ENCODE measurements at regions not wholly inside any gene's neighbourhood (a gene's known extent, or its start where the extent isn't known, plus 50 kb on each side); places are given as distances from the start of the nearest gene placed in this dataset.

DNA sequence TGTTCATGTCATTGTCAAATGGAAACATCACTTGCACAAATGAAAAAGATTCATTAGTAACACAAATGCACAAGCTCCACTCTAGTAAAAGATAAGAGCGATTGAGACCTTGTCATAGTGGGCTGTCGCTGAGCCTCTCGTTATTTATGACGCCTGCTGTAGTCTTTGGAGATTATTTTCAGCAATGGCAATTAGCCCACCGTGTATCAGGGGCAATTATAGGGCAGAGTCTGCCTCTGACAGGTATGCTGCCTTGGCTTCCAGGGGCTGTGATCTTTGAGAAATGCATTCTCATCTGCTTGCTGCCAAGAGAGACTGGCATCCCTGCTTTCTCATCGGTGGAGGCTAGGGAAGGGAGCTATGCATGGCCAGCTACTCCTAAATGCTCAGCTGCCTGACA lies 426.8 kb upstream of the CLINT1 start:
- TF ChIP-seq, protein P1, sequence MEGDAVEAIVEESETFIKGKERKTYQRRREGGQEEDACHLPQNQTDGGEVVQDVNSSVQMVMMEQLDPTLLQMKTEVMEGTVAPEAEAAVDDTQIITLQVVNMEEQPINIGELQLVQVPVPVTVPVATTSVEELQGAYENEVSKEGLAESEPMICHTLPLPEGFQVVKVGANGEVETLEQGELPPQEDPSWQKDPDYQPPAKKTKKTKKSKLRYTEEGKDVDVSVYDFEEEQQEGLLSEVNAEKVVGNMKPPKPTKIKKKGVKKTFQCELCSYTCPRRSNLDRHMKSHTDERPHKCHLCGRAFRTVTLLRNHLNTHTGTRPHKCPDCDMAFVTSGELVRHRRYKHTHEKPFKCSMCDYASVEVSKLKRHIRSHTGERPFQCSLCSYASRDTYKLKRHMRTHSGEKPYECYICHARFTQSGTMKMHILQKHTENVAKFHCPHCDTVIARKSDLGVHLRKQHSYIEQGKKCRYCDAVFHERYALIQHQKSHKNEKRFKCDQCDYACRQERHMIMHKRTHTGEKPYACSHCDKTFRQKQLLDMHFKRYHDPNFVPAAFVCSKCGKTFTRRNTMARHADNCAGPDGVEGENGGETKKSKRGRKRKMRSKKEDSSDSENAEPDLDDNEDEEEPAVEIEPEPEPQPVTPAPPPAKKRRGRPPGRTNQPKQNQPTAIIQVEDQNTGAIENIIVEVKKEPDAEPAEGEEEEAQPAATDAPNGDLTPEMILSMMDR (IDR thresholded peaks at IDR 0.05), result no peak
- no peak for TF ChIP-seq POLR2A (IDR thresholded peaks at IDR 0.05; ENCODE audit: low read depth)

Measured in esophagus muscularis mucosa (tissue), 3 donors.